Transverse colon (tissue), 4 donors: ENCODE measurements at regions not wholly inside any gene's neighbourhood (a gene's known extent, or its start where the extent isn't known, plus 50 kb on each side); places are given as distances from the start of the nearest gene placed in this dataset.

Experiments
- CTCF ChIP-seq, 5 experiments: fragments of 200-600 bp in 3 of 5; fragments of 450-650 bp in 2 of 5; sonication (generic) in 3 of 5; IDR thresholded peaks; 1 replicate in 2 of 5; 2 replicates in 3 of 5; pipeline ENCODE4 v1.5.1; 2016 to 2017; ENCODE audit warnings: antibody characterized with exemption in 5 of 5, inconsistent platforms in 3 of 5, mild to moderate bottlenecking in 2 of 5, moderate library complexity in 1 of 5
- EP300 ChIP-seq: sonication (generic); formaldehyde crosslinking; IDR thresholded peaks from one replicate; pipeline ENCODE4 v1.6.1; 2017; ENCODE audit warnings: antibody characterized with exemption, low read depth
- POLR2A ChIP-seq: fragments of 450-650 bp; IDR thresholded peaks from one replicate; pipeline ENCODE4 v1.6.1; 2016; ENCODE audit warnings: antibody characterized with exemption, mild to moderate bottlenecking, moderate library complexity
- POLR2AphosphoS5 ChIP-seq, 3 donors: sonication (generic); formaldehyde crosslinking; IDR thresholded peaks; one replicate each; pipeline ENCODE4 v1.6.1; 2016; ENCODE audit warnings: antibody characterized with exemption in 3 of 3

GRCh38 chr4:107389965-107390364, 330.1 kb downstream of the PAPSS1 start:
- TF ChIP-seq EP300 (no peak), CTCF (IDR thresholded peaks at IDR 0.05) (no peak), POLR2AphosphoS5 (IDR thresholded peaks at IDR 0.05) (no peak), POLR2A (no peak)
